HepG2 (cell line): ENCODE measurements at regions not wholly inside any gene's neighbourhood (a gene's known extent, or its start where the extent isn't known, plus 50 kb on each side); places are given as distances from the start of the nearest gene placed in this dataset.

ENCODE experiments used
- ATAC-seq: fragments of 200-7000 bp; cut with Tn5 transposase; 3 replicates; pipeline ENCODE4 v1.9.1; 2020; ENCODE audit warnings: mild to moderate bottlenecking, moderate library complexity
- BruUV-seq: library from RNA; stranded (reverse); fragments of 400-500 nt; replicated peaks from 2 replicates; lab custom pipeline; 2021; lab: Mats Ljungman, UMichigan
- CTCF ChIA-PET: fragments of 300-600 bp; formaldehyde crosslinking; extraction: SDS; loops from one replicate; lab custom pipeline; 2021; ENCODE audit warnings: low total read pairs, inconsistent platforms, low intra/inter-chr PET ratio; lab: Yijun Ruan, JAX
- POLR2A ChIA-PET: fragments of 350-600 bp; sonication (Branson Sonifier 250); formaldehyde crosslinking; loops from one replicate; lab custom pipeline; 2020; ENCODE audit warnings: antibody characterized with exemption, inconsistent platforms; lab: Yijun Ruan, JAX
- DNase-seq: peaks from one replicate; pipeline ENCODE4 v3.0.0-alpha.2; 2015; ENCODE audit warnings: low spot score
- FAIRE-seq: peaks from 3 replicates; lab custom pipeline; 2011; peaks lifted over from hg19 to GRCh38; lab: Jason Lieb, UNC
- H2AFZ ChIP-seq: one replicate; pipeline ENCODE4 v1.6.1; 2011; ENCODE audit warnings: low read length, inconsistent platforms
- H3K27ac ChIP-seq: fragments of 300-600 bp; 3 replicates; pipeline ENCODE4 v1.8.0; 2011; ENCODE audit warnings: mixed run types, mild to moderate bottlenecking, mixed read lengths, low read length, inconsistent platforms; ENCODE audit not compliant: insufficient read depth; ENCODE audit errors: extremely low read length
- H3K27me3 ChIP-seq, 2 experiments: fragments of 200-600 bp in 1 of 2; 2 replicates in 1 of 2; 3 replicates in 1 of 2; pipeline versions ENCODE4 v1.6.0 to v1.8.0; 2011; ENCODE audit warnings: low read length in 2 of 2, mild to moderate bottlenecking in 2 of 2, moderate library complexity in 2 of 2, inconsistent platforms in 1 of 2; ENCODE audit not compliant: insufficient read depth in 2 of 2, control insufficient read depth in 1 of 2
- H3K36me3 ChIP-seq, 2 experiments: fragments of 200-600 bp in 1 of 2; replicated peaks in 1 of 2; 2 replicates in 1 of 2; 3 replicates in 1 of 2; pipeline versions ENCODE4 v1.5.1 to v1.8.0; 2011; ENCODE audit warnings: low read length in 2 of 2, inconsistent platforms in 1 of 2; ENCODE audit not compliant: insufficient read depth in 2 of 2, control insufficient read depth in 1 of 2
- H3K4me1 ChIP-seq: 2 replicates; pipeline ENCODE4 v1.5.1; 2012; ENCODE audit warnings: low read length, inconsistent platforms; ENCODE audit not compliant: insufficient read depth
- H3K4me2 ChIP-seq: 2 replicates; pipeline ENCODE4 v1.6.0; 2011; ENCODE audit warnings: low read depth, low read length, inconsistent platforms
- H3K4me3 ChIP-seq, 3 experiments: fragments of 200-600 bp in 1 of 3; sonication (generic), shearing (Covaris generic) in 1 of 3; replicated peaks in 1 of 3; 2 replicates each; pipeline ENCODE4 v1.5.1; 2011 to 2016; ENCODE audit warnings: low read length in 3 of 3, inconsistent platforms in 2 of 3, low read depth in 2 of 3, mild to moderate bottlenecking in 2 of 3, control low read depth in 1 of 3, mixed read lengths in 1 of 3; ENCODE audit not compliant: insufficient read depth in 1 of 3
- H3K79me2 ChIP-seq: one replicate; pipeline ENCODE4 v1.6.1; 2011; ENCODE audit warnings: low read length, inconsistent platforms; ENCODE audit not compliant: insufficient read depth
- H3K9ac ChIP-seq: 2 replicates; pipeline ENCODE4 v1.6.0; 2011; ENCODE audit warnings: mild to moderate bottlenecking, low read depth, low read length, inconsistent platforms; ENCODE audit not compliant: insufficient read depth
- H3K9me3 ChIP-seq: 2 replicates; pipeline ENCODE4 v1.5.1; 2012; ENCODE audit warnings: mild to moderate bottlenecking, low read length
- H4K20me1 ChIP-seq: 2 replicates; pipeline ENCODE4 v1.6.0; 2011; ENCODE audit warnings: inconsistent platforms, mild to moderate bottlenecking, low read length, moderate library complexity; ENCODE audit not compliant: insufficient read depth
- CREB1 ChIP-seq, 2 experiments: fragments of 450-650 bp in 1 of 2; IDR thresholded peaks; 2 replicates each; pipeline ENCODE4 v1.6.1; 2016 to 2017; ENCODE audit warnings: control low read depth in 1 of 2, mild to moderate bottlenecking in 1 of 2, missing compliant biosample characterization in 1 of 2, missing genetic modification characterization in 1 of 2
- FOSL1 ChIP-seq: sonication (generic); formaldehyde crosslinking; IDR thresholded peaks from 2 replicates; pipeline ENCODE4 v1.9.0; 2021; ENCODE audit warnings: missing genetic modification reagents, borderline replicate concordance
- HOXA3 ChIP-seq: sonication (generic); formaldehyde crosslinking; IDR thresholded peaks from 2 replicates; pipeline ENCODE4 v1.5.0; 2020; ENCODE audit warnings: missing genetic modification reagents
- MED8 ChIP-seq: sonication (generic); formaldehyde crosslinking; IDR thresholded peaks from 2 replicates; pipeline ENCODE4 v1.8.1; 2023; ENCODE audit warnings: mild to moderate bottlenecking, missing genetic modification reagents; ENCODE audit not compliant: insufficient replicate concordance
- MTF2 ChIP-seq: sonication (generic); formaldehyde crosslinking; IDR thresholded peaks from 2 replicates; pipeline ENCODE4 v1.5.0; 2020; ENCODE audit warnings: missing genetic modification reagents, borderline replicate concordance
- ZBTB4 ChIP-seq: sonication (generic); formaldehyde crosslinking; IDR thresholded peaks from 2 replicates; pipeline ENCODE4 v1.4.0; 2020; ENCODE audit warnings: missing genetic modification reagents, mild to moderate bottlenecking, borderline replicate concordance
- ZNF235 ChIP-seq: sonication (generic); formaldehyde crosslinking; IDR thresholded peaks from 2 replicates; pipeline ENCODE4 v1.8.1; 2023; ENCODE audit warnings: mild to moderate bottlenecking, missing genetic modification reagents, borderline replicate concordance
- ZNF326 ChIP-seq: sonication (generic); formaldehyde crosslinking; IDR thresholded peaks from 2 replicates; pipeline ENCODE4 v1.4.0; 2020; ENCODE audit warnings: missing genetic modification reagents, borderline replicate concordance
- ZNF329 ChIP-seq: sonication (generic); formaldehyde crosslinking; IDR thresholded peaks from 2 replicates; pipeline ENCODE4 v1.9.0; 2021; ENCODE audit warnings: low read depth, mild to moderate bottlenecking, missing genetic modification reagents
- ZNF549 ChIP-seq: sonication (generic); formaldehyde crosslinking; IDR thresholded peaks from 2 replicates; pipeline ENCODE4 v1.5.0; 2020; ENCODE audit warnings: missing genetic modification reagents
- ZNF772 ChIP-seq: sonication (generic); formaldehyde crosslinking; IDR thresholded peaks from 2 replicates; pipeline ENCODE4 v1.5.0; 2020; ENCODE audit warnings: mild to moderate bottlenecking, missing genetic modification reagents
- ZNF777 ChIP-seq: sonication (generic); formaldehyde crosslinking; IDR thresholded peaks from 2 replicates; pipeline ENCODE4 v1.4.0; 2020; ENCODE audit warnings: missing genetic modification reagents
- ZNF891 ChIP-seq: sonication (generic); formaldehyde crosslinking; IDR thresholded peaks from 2 replicates; pipeline ENCODE4 v1.5.0; 2020; ENCODE audit warnings: mild to moderate bottlenecking, missing genetic modification reagents
- ZSCAN25 ChIP-seq: sonication (generic); formaldehyde crosslinking; IDR thresholded peaks from 2 replicates; pipeline ENCODE4 v1.8.0; 2022; ENCODE audit warnings: mild to moderate bottlenecking, missing genetic modification reagents
- WGBS: methylation state at CpG from one replicate; pipeline ENCODE4 v1.1.6; 2017; ENCODE audit warnings: low lambda C conversion rate; 5-methylcytosine and 5-hydroxymethylcytosine counted together
- in situ Hi-C: cut with HindIII; loops from 2 replicates; pipeline ENCODE4 v1.10.0; 2017; ENCODE audit warnings: low pct_unique_long_range_greater_than_20kb; ENCODE audit not compliant: extremely low pct_ligation_motif_present
- intact Hi-C: fragments of 100-400 bp; cut with micrococcal nuclease; formaldehyde crosslinking; loops from one replicate; pipeline ENCODE4 v1.10.0; 2022; ENCODE audit not compliant: unreplicated experiment
- TF ChIP-seq, protein P1 (sequence below): sonication (generic); formaldehyde crosslinking; IDR thresholded peaks from 2 replicates; pipeline ENCODE4 v1.5.0; 2020; ENCODE audit warnings: mild to moderate bottlenecking, missing genetic modification reagents, borderline replicate concordance

- ChIA-PET CTCF (no interaction called here), POLR2A (no interaction called here)
- Histone ChIP-seq H3K36me3 (no peaks in the 10 kb centered on the region), H3K9ac (no peak overlapping the region), H3K79me2 (no peaks in the 10 kb centered on the region), H3K27me3 (peaks cover 0 to 4% of the 10 kb centered on the region in 2 experiments; a peak in 2 of 5 replicates), H3K27ac (no peak overlapping the region), H3K9me3 (no peaks in the 10 kb centered on the region), H3K4me2 (no peak overlapping the region), H4K20me1 (no peaks in the 10 kb centered on the region), H3K4me1 (peaks cover 15% of the 10 kb centered on the region; the same call in 1 of the 2 replicates), H2AFZ (no peak overlapping the region), H3K4me3 (no peak overlapping the region)
- 22% methylated on average over 1 of the region's 3 CpGs for WGBS
- in situ Hi-C loops (loop anchor here (5.0 kb wide), 1 partner anchor 241 kb away; no protein-coding TSS in a partner anchor), intact Hi-C loops (no loop called here)
- DNase-seq: no peak
- no TSS peak for BruUV-seq
- no peak for FAIRE-seq
- TF ChIP-seq ZNF772 (CRISPR knock-in tag): no peak
- no peak for TF ChIP-seq CREB1 (IDR thresholded peaks at IDR 0.05)
- no peak for TF ChIP-seq CREB1 (CRISPR knock-in tag; IDR thresholded peaks at IDR 0.05)
- TF ChIP-seq ZNF891 (CRISPR knock-in tag): no peak
- no peak for TF ChIP-seq ZNF549
- TF ChIP-seq ZSCAN25 (CRISPR knock-in tag): no peak
- TF ChIP-seq ZNF329 (CRISPR knock-in tag): no peak
- TF ChIP-seq ZNF235 (CRISPR knock-in tag): no peak
- no peak for TF ChIP-seq MTF2
- no peak for TF ChIP-seq ZNF777 (CRISPR knock-in tag)
- no peak for TF ChIP-seq ZNF326 (CRISPR knock-in tag)
- no peak for TF ChIP-seq HOXA3 (CRISPR knock-in tag)
- TF ChIP-seq FOSL1 (CRISPR knock-in tag): no peak
- no peak for TF ChIP-seq ZBTB4
- TF ChIP-seq, protein P1, sequence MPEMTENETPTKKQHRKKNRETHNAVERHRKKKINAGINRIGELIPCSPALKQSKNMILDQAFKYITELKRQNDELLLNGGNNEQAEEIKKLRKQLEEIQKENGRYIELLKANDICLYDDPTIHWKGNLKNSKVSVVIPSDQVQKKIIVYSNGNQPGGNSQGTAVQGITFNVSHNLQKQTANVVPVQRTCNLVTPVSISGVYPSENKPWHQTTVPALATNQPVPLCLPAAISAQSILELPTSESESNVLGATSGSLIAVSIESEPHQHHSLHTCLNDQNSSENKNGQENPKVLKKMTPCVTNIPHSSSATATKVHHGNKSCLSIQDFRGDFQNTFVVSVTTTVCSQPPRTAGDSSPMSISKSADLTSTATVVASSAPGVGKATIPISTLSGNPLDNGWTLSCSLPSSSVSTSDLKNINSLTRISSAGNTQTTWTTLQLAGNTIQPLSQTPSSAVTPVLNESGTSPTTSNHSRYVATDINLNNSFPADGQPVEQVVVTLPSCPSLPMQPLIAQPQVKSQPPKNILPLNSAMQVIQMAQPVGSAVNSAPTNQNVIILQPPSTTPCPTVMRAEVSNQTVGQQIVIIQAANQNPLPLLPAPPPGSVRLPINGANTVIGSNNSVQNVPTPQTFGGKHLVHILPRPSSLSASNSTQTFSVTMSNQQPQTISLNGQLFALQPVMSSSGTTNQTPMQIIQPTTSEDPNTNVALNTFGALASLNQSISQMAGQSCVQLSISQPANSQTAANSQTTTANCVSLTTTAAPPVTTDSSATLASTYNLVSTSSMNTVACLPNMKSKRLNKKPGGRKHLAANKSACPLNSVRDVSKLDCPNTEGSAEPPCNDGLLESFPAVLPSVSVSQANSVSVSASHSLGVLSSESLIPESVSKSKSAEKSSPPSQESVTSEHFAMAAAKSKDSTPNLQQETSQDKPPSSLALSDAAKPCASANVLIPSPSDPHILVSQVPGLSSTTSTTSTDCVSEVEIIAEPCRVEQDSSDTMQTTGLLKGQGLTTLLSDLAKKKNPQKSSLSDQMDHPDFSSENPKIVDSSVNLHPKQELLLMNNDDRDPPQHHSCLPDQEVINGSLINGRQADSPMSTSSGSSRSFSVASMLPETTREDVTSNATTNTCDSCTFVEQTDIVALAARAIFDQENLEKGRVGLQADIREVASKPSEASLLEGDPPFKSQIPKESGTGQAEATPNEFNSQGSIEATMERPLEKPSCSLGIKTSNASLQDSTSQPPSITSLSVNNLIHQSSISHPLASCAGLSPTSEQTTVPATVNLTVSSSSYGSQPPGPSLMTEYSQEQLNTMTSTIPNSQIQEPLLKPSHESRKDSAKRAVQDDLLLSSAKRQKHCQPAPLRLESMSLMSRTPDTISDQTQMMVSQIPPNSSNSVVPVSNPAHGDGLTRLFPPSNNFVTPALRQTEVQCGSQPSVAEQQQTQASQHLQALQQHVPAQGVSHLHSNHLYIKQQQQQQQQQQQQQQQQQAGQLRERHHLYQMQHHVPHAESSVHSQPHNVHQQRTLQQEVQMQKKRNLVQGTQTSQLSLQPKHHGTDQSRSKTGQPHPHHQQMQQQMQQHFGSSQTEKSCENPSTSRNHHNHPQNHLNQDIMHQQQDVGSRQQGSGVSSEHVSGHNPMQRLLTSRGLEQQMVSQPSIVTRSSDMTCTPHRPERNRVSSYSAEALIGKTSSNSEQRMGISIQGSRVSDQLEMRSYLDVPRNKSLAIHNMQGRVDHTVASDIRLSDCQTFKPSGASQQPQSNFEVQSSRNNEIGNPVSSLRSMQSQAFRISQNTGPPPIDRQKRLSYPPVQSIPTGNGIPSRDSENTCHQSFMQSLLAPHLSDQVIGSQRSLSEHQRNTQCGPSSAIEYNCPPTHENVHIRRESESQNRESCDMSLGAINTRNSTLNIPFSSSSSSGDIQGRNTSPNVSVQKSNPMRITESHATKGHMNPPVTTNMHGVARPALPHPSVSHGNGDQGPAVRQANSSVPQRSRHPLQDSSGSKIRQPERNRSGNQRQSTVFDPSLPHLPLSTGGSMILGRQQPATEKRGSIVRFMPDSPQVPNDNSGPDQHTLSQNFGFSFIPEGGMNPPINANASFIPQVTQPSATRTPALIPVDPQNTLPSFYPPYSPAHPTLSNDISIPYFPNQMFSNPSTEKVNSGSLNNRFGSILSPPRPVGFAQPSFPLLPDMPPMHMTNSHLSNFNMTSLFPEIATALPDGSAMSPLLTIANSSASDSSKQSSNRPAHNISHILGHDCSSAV (CRISPR knock-in tag): no peak
- TF ChIP-seq MED8: no peak
- ATAC-seq: no peak
Measured at GRCh38 chr10:114881417-114881816, 56.6 kb upstream of the TRUB1 start.
